ENCODE measurements at regions not wholly inside any gene's neighbourhood (a gene's known extent, or its start where the extent isn't known, plus 50 kb on each side); places are given as distances from the start of the nearest gene placed in this dataset.

DNA sequence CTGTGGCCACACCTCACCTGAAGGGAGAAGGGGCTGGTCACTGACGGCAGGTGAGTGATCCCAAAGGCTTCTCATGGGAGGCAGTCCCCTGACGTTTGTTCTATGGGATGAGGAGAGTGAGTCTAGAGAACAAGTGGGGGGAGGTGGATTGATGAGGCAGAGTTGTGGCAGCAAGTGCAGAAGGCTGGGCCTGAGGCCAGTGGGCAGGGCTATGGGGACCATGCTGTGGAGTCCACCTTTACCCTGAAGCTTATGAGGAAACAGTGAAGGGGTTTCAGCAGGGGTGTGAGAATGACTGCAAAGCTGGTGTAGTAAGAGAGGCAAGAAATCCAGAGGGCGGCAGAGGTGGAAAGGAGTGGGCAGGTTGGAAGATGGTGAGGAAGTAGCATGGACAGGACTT lies 96.9 kb upstream of the PFN2 start:
- no peak for DNase-seq (ENCODE audit: low read depth)

DNA sequence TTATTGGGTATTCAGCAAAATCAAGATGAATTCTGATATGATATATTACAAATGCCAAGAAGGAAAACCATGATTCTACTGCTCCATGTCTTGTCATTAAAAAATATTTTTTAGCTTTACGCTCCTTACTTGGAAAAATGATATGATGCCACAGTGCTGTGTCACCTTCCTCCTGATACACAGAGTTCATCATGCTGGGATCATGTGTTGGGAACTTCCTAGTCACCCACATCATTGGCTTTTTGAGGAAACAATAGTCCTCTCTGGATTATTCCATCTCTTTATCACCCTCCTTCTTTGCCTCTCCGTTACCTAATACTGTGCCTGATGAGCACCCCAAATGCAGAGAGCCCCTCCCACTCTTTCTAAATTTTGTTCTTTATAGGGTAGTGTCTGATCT lies 94.3 kb upstream of the PFN2 start:
- DNase-seq (ENCODE audit: low read depth), result no peak
- no peak overlapping the region for H3K4me3 ChIP-seq (ENCODE audit: low read depth, low read length)

More for the DNA sequence above, 96.9 kb upstream of the PFN2 start:
- H3K4me3 ChIP-seq (ENCODE audit: low read depth, low read length), result no peak overlapping the region

DNA sequence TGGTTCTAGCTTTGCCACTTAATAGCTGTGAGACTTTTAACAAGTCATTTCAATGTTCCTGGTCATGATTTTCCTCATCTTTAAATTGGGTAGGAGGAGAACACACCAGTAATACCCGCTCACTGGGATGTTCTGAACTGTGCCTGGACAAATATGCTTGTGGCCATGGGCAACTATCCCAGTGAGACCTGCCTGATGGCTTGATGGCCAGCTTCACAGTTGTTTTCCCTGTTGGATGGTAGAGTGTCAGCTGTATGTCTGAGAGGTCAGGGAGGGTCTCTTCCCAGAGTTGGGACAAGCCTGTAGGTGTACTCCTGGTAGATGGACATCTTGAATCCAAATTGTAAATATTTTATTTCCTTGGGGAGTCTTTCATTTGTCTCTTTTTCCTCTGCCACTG lies 92.5 kb upstream of the PFN2 start:
- DNase-seq (ENCODE audit: low read depth), result no peak
- H3K4me3 ChIP-seq (ENCODE audit: low read depth, low read length), result no peak overlapping the region

DNA sequence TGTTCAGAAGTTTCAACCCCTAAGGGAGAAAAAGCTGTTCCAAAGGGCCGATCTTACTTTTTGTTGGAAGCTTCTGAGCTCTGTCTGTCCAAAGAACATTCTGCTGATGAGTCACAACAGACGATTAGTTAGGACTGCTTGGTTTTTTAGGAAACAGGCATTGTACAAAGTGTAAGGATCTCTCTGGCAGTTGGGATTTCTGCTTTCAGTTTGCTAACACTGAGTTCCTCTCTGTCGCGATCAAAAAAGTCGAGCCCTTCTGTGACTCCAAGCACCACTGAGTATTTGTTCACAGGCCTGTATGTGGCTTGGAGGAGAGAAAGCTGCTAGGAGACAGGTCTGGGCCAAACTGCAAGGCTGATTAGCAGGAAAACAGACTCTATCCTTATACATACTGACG lies 91.8 kb upstream of the PFN2 start:
- peak; percentile 79 for DNase-seq (ENCODE audit: low read depth)
- peak overlapping the region; percentile 32 for H3K4me3 ChIP-seq (ENCODE audit: low read depth, low read length)

DNA sequence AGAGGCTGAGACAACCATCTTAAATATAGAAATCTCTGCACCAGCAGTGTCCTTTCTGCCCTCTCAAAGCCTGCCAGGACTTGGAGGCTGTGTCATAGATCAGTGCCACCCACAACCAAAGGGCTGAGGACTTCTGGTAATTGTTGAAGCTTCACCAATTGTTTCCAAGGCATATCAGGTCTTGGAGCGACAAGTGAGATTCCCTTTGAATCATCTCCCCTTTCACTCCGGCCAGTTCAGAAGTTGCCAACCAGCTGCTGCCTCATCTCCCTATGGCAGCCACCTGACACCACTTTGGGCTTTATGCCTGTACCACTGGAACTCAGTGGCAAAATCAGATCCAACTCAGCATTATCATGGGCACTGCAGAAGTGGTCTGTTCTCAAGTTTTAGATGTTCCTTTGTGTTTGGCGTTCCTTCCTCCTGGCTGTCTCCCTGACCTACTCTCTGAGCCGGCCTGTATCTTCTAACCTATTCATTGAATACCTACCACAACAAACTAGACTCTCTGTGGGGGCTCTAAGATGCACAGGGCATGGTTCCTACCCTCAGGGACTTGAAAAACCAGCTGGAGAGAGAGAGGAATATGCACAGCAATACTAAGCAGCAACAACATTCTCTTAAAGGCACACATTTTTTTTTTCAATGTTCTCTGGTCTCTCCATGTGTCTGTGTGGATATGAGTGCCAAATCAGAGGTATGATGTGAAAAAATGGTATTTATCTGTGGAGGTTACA lies 90.8 kb upstream of the PFN2 start:
- DNase-seq (ENCODE audit: low read depth), result no peak
- H3K4me3 ChIP-seq (ENCODE audit: low read depth, low read length), result no peak overlapping the region

DNA sequence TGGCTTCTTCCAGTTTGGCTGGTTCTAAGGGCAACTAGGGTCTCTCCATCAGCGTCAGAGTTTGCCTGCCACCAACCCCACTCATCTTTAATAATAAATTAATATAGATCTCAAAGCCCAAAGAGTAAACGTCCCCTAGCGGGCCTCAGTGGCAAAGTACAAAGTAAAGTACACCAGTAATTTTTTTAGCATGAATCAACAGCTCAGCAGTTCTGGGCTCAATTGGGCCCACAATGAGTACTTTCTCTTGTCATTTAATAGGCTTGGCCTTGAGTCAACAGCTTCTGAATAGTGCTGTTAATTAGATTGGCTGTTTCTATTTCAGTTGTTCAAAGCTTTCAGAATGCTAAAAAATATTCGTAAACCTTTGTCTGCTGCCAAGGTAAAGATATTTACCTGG lies 89.0 kb upstream of the PFN2 start:
- no peak overlapping the region for H3K4me3 ChIP-seq (ENCODE audit: low read depth, low read length)
- no peak for DNase-seq (ENCODE audit: low read depth)

DNA sequence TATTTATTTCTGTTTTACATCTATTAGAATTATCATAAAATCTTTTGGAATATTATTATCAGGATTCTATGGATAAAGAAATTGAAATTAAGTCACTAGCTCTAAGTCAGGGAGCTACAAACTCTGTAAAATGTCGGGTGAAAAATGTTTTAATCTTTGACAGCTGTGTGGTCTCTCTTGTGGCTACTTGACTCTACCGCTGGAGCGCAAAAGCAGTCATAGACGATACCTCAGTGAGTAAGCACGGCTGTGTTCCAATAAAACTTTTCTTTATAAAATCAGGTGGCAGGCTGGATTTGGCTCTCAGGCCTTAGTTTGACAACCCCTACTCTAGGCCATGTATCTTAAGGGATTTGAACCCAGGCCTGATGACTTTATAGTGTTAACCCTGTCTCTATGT lies 88.5 kb upstream of the PFN2 start:
- no peak for DNase-seq (ENCODE audit: low read depth)

DNA sequence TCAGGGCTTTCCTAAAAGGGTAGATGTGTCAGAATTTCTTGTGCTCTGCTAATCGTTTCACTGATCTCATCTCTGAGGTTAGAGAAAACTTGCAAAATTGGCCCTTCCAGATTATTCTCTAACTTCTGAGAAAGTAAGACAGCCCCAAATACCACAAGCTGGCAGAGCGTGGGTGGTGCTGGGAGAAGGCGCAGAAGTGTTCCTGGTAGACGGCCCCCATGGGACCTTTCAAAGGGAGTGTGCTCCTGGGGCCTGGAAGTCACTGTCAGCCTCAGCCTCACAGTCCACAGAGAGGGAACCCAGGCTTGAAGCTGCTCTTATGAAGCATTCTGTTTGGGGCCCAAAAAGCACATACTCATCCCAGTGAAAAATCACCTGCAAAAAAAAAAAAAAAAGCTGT lies 86.5 kb upstream of the PFN2 start:
- H3K4me3 ChIP-seq (ENCODE audit: low read depth, low read length), result no peak overlapping the region
- no peak for DNase-seq (ENCODE audit: low read depth)

More for the DNA sequence above, 88.5 kb upstream of the PFN2 start:
- no peak overlapping the region for H3K4me3 ChIP-seq (ENCODE audit: low read depth, low read length)

DNA sequence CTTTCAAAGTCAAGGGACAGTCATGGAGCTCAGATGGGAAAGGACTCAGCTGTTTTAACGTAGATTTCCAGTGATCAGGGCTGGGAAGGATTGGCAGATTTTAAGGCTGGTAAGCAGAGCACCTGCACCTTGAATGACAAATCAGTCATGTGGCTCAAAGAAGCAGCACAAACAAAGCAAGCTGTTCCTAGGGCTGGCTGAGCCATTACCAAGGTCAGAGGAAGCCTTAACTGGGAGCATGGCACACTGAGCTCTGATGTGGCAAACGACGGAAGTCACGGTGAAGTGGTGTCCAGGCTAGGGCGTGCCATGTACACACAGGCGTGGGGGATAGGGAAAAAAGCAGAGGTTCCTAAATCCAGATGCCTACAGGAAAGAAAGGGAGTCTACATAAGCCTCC lies 84.6 kb upstream of the PFN2 start:
- no peak overlapping the region for H3K4me3 ChIP-seq (ENCODE audit: low read depth, low read length)
- no peak for DNase-seq (ENCODE audit: low read depth)

DNA sequence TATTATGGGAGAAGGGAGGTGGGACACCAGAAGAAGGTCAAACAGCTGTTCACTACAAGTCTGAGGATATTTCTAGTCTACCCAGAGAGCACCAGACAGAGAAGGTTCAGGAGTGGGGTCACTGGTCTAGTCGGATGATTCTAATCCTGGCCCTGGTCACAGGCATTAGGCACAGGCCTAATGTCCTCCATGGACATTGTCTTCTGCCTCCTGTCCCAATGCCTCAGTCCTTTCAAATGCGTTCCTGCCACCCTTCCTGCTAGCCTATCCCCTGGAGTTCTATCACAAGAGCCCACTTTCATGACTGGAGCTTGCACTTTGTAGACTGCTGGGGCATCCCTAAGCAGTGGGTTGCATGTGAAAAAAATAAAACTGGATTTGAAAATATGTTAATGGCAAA lies 83.9 kb upstream of the PFN2 start:
- no peak for DNase-seq (ENCODE audit: low read depth)
- H3K4me3 ChIP-seq (ENCODE audit: low read depth, low read length), result no peak overlapping the region

DNA sequence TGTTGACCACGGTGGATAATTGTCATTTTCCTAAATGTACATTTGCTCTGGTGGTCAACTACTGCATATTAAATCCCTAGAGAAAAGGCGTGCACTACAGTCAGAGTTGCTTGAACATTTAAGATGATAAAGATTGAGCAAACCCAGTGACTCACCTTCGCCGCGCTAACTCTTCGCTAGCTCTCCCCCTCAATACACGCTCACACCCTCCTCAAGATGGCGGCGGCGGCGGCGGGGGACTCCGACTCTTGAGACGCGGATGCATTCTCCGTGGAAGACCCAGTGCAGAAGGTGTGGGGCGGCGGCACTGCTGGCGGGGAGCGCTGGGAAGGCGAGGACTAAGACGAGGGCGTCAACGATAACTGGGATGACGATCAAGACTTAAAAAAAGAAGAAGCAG lies 79.8 kb upstream of the PFN2 start:
- H3K4me3 ChIP-seq (ENCODE audit: low read depth, low read length), result no peak overlapping the region

DNA sequence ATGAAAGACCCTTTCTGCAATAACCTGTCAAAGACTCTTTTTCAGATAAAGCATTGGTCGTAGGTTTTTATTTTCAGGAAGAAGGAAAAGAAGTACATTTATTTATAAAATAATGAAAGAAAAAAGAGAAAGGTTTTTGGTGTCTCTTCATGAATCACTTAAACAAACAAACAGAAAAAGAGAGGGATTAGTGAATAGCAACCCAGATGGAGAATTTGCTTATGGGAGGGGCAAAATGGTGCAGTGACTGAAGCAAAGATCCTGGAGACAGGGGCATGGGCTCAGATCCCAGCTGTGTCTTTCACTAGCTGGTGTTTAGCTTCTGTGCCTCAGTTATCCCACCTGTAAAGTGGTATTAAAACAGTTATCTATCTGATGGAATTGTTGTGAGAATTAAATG lies 78.6 kb upstream of the PFN2 start:
- no peak overlapping the region for H3K4me3 ChIP-seq (ENCODE audit: low read depth, low read length)
- no peak for DNase-seq (ENCODE audit: low read depth)

More for the DNA sequence above, 79.8 kb upstream of the PFN2 start:
- DNase-seq (ENCODE audit: low read depth), result no peak

DNA sequence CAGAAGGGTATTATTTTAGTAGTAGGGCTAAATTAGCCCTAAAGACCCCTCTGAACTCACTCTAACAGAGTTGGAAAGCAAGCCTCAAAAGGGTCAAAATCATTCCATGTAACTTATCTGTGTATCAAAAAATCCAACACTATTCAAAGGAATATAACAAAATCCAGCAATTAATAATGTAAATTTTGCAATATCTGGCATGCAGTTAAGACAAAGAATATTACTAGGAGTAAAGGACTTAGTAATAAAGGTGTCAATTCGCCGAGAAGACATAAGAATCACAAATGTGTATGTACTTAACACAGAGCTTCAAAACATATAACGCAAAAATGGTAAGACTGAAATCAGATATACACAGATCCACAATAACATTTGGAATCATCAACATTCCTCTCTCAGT lies 71.2 kb upstream of the PFN2 start:
- no peak overlapping the region for H3K4me3 ChIP-seq (ENCODE audit: low read depth, low read length)

DNA sequence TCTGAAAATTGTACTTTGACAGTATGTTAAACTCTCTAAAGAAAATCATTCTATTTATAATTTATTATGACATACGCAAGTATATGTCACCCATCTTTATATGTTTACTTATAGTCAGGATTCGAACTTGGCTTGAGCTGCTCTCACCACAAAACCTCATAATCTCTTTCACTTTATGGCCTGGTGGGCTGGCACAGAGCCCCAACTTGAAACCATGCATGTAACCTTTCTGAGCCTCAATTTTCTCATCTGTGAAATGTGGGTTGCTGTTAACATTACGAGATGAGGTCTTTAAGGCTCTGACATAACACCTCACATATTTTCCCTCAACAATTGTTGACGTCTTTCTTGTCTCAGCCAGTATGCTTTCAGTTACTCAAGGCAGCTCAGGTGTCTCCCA lies 69.4 kb upstream of the PFN2 start:
- no peak overlapping the region for H3K4me3 ChIP-seq (ENCODE audit: low read depth, low read length)
- DNase-seq (ENCODE audit: low read depth), result no peak

More for the DNA sequence above, 71.2 kb upstream of the PFN2 start:
- no peak for DNase-seq (ENCODE audit: low read depth)

DNA sequence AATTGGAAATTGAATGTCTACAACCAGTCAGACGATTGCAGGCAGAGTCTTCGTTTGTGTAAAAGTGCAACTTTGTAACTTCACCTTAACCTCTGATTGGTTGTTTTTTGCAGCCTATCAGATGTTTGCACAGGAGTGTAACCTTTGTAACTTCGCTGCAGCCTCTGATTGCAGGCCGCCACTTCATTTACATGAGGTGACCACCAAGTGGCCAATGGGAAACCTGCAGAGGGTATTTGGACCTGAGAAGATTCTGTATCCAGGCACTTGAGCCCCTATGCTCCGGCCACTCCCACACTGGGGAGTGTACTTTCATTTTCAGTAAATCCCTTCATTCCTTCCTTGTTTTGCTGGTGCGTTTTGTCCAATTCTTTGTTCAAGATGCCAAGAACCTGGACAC lies 68.1 kb upstream of the PFN2 start:
- H3K4me3 ChIP-seq (ENCODE audit: low read depth, low read length), result no peak overlapping the region
- no peak for DNase-seq (ENCODE audit: low read depth)

DNA sequence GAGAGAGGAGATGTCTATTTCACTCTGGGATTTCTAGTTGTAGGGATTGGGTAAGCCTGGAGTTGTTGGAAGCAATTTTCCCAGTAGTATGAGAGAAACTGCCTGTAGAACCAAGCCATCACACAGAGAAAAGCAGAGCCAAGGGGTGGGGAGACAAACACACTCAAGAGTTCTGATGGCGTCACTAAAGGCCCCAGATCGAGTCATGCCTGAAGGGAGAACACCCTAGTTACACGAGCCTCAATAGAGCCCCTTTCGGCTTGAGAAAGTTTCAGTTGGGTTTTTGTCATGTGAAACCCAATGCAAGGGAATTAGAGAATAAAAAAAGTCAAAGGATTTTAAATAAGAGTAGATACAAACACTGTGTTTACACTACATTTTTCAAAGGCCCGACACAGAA lies 66.1 kb upstream of the PFN2 start:
- no peak for DNase-seq (ENCODE audit: low read depth)
- no peak overlapping the region for H3K4me3 ChIP-seq (ENCODE audit: low read depth, low read length)

DNA sequence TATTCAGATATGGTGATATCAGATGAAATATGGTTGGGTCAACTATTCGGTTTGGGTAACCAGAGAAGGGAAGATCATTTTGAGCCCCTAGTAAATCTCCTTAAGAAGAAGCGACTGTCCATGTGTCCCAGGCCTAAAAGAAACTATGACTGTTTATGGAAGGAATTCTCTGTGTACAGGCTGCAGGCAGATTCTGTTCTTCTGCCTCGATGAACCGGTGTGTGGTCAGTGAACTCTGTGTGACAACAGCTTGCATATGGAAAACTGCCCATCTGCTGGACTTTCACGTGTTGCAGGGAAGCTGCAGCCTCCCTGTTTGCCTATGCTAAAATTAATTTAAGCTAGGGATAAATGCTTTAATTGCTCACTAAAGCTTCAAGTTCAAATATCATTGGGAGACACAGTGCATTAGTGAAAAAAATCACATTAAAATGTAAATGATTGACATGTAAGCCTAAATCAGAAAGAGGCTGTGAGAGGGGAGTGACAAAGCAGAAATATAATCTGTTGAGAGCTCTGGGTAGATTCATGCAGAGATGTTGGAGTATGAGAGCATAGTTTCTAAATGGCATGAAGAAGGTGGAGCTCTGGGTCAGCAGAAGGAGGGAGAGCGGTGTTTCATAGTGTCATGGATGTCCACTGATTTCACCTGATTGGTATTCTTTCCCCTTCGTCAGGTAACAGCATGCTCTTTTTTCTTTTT lies 65.4 kb upstream of the PFN2 start:
- no peak overlapping the region for H3K4me3 ChIP-seq (ENCODE audit: low read depth, low read length)
- DNase-seq (ENCODE audit: low read depth), result no peak

DNA sequence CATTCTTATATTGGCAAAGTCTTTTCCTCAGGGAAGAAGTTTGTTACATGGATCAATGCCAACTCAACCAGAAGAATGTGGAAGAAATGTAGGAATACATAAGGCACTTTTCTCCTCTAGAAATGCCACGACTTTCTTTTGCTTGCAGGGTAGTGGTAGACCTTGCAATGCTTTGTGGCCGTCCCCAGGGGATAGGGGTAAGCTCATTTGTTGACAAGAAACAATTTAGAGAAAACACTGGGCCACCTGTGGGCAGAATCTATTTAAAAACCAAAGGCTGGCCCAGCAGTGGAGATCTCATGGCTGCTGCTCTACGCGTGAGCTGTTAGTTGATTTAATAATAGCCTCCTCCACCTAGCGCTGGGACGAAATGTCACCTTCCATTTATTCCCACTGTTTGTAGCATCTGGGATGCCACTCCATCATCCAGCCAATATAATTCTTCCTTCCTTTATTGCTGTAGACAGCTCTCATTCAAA lies 64.6 kb upstream of the PFN2 start:
- no peak overlapping the region for H3K4me3 ChIP-seq (ENCODE audit: low read depth, low read length)
- no peak for DNase-seq (ENCODE audit: low read depth)

DNA sequence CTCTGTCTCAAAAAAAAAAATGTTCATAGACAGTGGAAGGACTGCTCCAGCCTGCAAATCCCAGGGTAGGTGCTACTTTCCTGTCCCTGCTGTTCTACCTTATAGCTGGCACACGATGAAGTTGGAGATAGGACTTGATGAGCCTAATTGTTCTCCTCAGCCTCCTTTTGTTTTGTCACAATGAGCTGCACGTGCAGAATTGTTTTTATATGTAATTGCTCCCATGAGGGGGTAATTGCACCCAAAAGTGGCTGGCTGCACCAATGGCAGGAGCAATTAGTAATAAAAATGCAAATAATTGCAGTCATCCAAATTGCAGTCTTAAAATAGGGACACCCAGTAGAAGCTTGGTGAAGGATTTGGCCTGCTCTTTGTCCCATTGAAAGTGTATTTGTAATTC lies 63.0 kb upstream of the PFN2 start:
- no peak for DNase-seq (ENCODE audit: low read depth)
- H3K4me3 ChIP-seq (ENCODE audit: low read depth, low read length), result no peak overlapping the region

DNA sequence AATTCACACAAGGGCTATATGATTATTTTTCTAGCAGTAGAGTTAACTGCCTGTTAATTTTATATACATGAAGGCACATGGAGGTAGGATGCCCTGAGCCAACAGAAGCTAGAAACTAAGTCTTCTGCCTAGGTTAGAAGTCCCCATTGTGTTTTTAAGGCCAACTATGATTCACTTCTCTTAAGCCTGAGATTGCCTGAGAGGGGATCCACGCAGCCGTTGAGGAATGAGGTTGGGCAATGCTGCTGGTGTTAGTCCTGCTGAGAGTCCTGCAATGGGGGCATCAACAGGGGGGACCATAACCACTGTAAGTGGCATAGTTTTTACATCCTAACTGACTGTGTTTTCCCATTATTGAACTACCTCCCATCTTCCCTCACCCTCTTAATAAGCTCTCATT lies 60.1 kb upstream of the PFN2 start:
- no peak for DNase-seq (ENCODE audit: low read depth)
- H3K4me3 ChIP-seq (ENCODE audit: low read depth, low read length), result no peak overlapping the region

DNA sequence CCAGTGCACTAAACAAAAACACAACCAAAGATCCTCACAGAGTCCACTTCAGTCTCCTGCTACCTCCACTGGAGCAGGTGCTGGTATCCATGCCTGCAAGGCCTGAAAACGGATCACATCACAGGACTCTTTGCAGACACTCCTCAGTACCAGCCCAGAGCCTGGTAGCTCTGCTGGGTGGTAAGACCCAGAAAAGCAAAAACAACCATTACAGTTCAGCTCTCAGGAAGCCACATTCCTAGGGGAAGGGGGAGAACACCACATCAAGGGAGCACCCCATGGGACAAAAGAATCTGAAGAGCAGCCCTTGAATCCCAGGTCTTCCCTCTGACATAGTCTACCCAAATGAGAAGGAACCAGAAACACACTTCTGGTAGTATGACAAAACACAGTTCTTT lies 52.5 kb upstream of the PFN2 start:
- DNase-seq (ENCODE audit: low read depth), result no peak
- H3K4me3 ChIP-seq (ENCODE audit: low read depth, low read length), result no peak overlapping the region
